ENCODE measurements at regions not wholly inside any gene's neighbourhood (a gene's known extent, or its start where the extent isn't known, plus 50 kb on each side); places are given as distances from the start of the nearest gene placed in this dataset.

DNA sequence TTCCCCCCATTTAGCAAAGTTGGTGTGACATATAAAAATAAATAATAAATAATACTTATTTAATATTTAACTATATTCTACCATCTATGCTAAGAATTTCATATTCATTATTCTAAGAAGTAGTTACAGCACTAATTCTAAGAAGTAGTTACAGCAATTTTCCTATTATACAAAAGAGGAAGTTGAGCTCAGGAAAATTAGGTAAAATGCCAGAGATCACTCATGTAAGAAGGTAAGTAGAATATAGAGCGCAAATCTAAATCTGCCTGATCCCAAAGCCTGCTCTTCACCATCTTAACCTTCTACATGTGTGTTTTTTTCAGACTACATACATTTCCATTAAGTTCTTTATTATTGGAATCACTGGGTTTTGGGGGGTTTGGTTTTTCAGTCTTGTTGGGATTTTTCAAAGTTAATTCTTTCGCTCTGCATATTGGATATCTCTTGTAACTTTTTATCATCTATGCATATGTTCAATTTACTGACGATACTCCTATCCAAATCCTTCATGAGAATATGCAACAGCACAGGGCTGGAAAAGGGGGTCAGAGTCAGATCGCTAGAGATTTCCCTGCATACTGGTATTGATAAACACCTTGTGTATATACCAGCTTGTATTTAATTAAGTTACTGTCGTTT is 852.1 kb downstream of the MAT2B start:
- H3K27me3 ChIP-seq (replicated peaks; ENCODE audit: control insufficient read depth, insufficient read depth, low read length), result no peaks in the 10 kb centered on the region
- no peak overlapping the region for H3K4me3 ChIP-seq (replicated peaks; ENCODE audit: low read depth, low read length)
- H3K36me3 ChIP-seq (ENCODE audit: control insufficient read depth, insufficient read depth, low read length), result no peaks in the 10 kb centered on the region
- no peak for TF ChIP-seq CTCF (IDR thresholded peaks at IDR 0.05; ENCODE audit: insufficient read depth, low read length, poor library complexity, severe bottlenecking)
- DNase-seq (ENCODE audit: extremely low read depth, insufficient read length), result no peak

DNA sequence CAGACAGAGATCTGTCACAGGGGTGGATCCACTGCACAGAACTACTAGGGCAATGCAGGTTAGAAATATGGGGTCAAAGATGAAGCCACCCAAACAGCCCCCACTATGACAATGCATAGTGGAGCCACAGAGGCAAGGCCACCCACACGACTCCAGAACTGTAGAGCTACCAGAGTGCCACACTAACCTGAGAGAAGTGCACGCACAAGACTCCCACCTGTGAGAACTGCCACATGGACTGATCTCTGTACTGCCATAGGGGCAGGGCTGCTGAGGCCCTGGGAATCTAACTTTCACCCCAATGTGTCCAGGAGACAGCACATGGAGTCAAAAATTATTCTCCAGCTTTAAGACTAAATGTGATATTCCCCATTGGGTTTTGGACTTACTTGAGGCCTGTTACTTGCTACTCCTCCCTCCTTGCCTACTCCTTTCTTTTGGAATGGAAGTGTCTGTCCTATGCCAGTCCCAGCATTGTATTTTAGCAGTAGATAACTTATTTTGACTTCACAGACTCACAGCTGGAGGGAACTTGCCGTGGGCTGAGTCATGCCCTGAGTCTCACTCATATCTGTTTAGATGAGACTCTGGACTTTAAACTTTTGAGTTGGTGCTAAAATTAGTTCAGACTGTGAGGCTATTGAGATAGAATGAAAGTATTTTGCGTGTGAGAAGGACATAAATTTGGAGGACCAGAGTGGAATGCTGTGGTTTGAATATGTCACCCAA is 853.3 kb downstream of the MAT2B start:
- no peak overlapping the region for H3K4me3 ChIP-seq (replicated peaks; ENCODE audit: low read depth, low read length)
- DNase-seq (ENCODE audit: extremely low read depth, insufficient read length), result no peak
- H3K36me3 ChIP-seq (ENCODE audit: control insufficient read depth, insufficient read depth, low read length), result no peaks in the 10 kb centered on the region
- TF ChIP-seq CTCF (IDR thresholded peaks at IDR 0.05; ENCODE audit: insufficient read depth, low read length, poor library complexity, severe bottlenecking), result no peak
- H3K27me3 ChIP-seq (replicated peaks; ENCODE audit: control insufficient read depth, insufficient read depth, low read length), result no peaks in the 10 kb centered on the region

GRCh38 chr5:164359260-164360255 is 854.1 kb downstream of the MAT2B start:
- no peak for DNase-seq (ENCODE audit: extremely low read depth, insufficient read length)
- H3K4me3 ChIP-seq (replicated peaks; ENCODE audit: low read depth, low read length), result no peak overlapping the region
- TF ChIP-seq CTCF (IDR thresholded peaks at IDR 0.05; ENCODE audit: insufficient read depth, low read length, poor library complexity, severe bottlenecking), result no peak
- no peaks in the 10 kb centered on the region for H3K36me3 ChIP-seq (ENCODE audit: control insufficient read depth, insufficient read depth, low read length)
- no peaks in the 10 kb centered on the region for H3K27me3 ChIP-seq (replicated peaks; ENCODE audit: control insufficient read depth, insufficient read depth, low read length)

- H3K4me3 ChIP-seq (replicated peaks; ENCODE audit: low read depth, low read length), result no peak overlapping the region
- no peaks in the 10 kb centered on the region for H3K36me3 ChIP-seq (ENCODE audit: control insufficient read depth, insufficient read depth, low read length)
- DNase-seq (ENCODE audit: extremely low read depth, insufficient read length), result no peak
- no peak for TF ChIP-seq CTCF (IDR thresholded peaks at IDR 0.05; ENCODE audit: insufficient read depth, low read length, poor library complexity, severe bottlenecking)
- H3K27me3 ChIP-seq (replicated peaks; ENCODE audit: control insufficient read depth, insufficient read depth, low read length), result no peaks in the 10 kb centered on the region
Observed at GRCh38 chr5:164360589-164360988, 855.2 kb downstream of the MAT2B start.

DNA sequence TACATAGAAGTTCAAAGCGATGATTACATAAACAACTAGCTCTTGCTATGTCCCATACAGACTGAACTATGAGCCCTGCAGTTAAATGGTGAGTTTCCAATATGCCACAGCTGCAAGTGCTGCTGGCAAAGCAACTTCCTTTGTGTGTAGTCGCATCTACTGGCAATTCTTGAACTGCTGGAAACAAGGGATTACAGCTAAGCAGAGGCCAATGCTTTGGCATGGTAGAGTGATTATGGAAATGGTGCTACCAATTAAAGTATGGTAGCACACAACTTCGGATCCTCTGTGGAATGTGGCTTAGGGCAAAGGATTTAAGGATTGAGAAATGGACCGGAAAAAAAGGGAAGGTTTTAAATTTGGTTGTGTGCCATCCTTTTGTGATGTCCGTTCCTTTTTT is 856.6 kb downstream of the MAT2B start:
- no peak for TF ChIP-seq CTCF (IDR thresholded peaks at IDR 0.05; ENCODE audit: insufficient read depth, low read length, poor library complexity, severe bottlenecking)
- no peak overlapping the region for H3K4me3 ChIP-seq (replicated peaks; ENCODE audit: low read depth, low read length)
- no peak for DNase-seq (ENCODE audit: extremely low read depth, insufficient read length)
- H3K36me3 ChIP-seq (ENCODE audit: control insufficient read depth, insufficient read depth, low read length), result no peaks in the 10 kb centered on the region
- H3K27me3 ChIP-seq (replicated peaks; ENCODE audit: control insufficient read depth, insufficient read depth, low read length), result no peaks in the 10 kb centered on the region
